Endothelial cell of umbilical vein (primary cell): ENCODE measurements at regions not wholly inside any gene's neighbourhood (a gene's known extent, or its start where the extent isn't known, plus 50 kb on each side); places are given as distances from the start of the nearest gene placed in this dataset.

ENCODE experiments used
- BruUV-seq: library from RNA; stranded (reverse); fragments of 400-500 nt; replicated peaks from 2 replicates; lab custom pipeline; 2021; lab: Mats Ljungman, UMichigan
- CTCF ChIA-PET: fragments of 300-600, 350-600 bp; sonication (Branson Sonifier 250); formaldehyde crosslinking; loops from one replicate; lab custom pipeline; 2021; ENCODE audit warnings: antibody characterized with exemption, inconsistent platforms; lab: Charles Lee
- POLR2A ChIA-PET: fragments of 300-600, 350-600 bp; sonication (Branson Sonifier 250); formaldehyde crosslinking; loops from one replicate; lab custom pipeline; 2021; ENCODE audit warnings: antibody characterized with exemption, inconsistent platforms; lab: Charles Lee
- DNase-seq: peaks from one replicate; pipeline ENCODE4 v3.0.0-alpha.2; 2011; ENCODE audit warnings: low read depth, low spot score
- FAIRE-seq: peaks from 2 replicates; lab custom pipeline; 2011; peaks lifted over from hg19 to GRCh38; lab: Jason Lieb, UNC
- H2AFZ ChIP-seq: 2 replicates; pipeline ENCODE4 v1.6.0; 2012; ENCODE audit warnings: low read depth, low read length, control low read depth, inconsistent platforms
- H3K27ac ChIP-seq: 2 replicates; pipeline ENCODE4 v1.5.1; 2011; ENCODE audit warnings: low read depth, mild to moderate bottlenecking, control low read depth, low read length, moderate library complexity; ENCODE audit not compliant: insufficient read depth
- H3K27me3 ChIP-seq, 2 experiments: 2 replicates each; pipeline versions ENCODE4 v1.6.0 to v1.6.1; 2011; ENCODE audit warnings: low read length in 2 of 2, mixed read lengths in 1 of 2; ENCODE audit not compliant: control insufficient read depth in 2 of 2, insufficient read depth in 2 of 2
- H3K36me3 ChIP-seq, 2 experiments: 2 replicates in 1 of 2; 3 replicates in 1 of 2; pipeline ENCODE4 v1.5.1; 2011; ENCODE audit warnings: low read length in 2 of 2, mild to moderate bottlenecking in 1 of 2, moderate library complexity in 1 of 2; ENCODE audit not compliant: control insufficient read depth in 2 of 2, insufficient read depth in 2 of 2; ENCODE audit errors: extremely low read depth in 1 of 2
- H3K4me1 ChIP-seq: 3 replicates; pipeline ENCODE4 v1.5.1; 2011; ENCODE audit warnings: mild to moderate bottlenecking, low read length; ENCODE audit not compliant: control insufficient read depth, insufficient read depth; ENCODE audit errors: extremely low read depth
- H3K4me2 ChIP-seq: 2 replicates; pipeline ENCODE4 v1.6.1; 2011; ENCODE audit warnings: low read length, control low read depth, mixed read lengths; ENCODE audit not compliant: insufficient read depth
- H3K4me3 ChIP-seq, 3 experiments: fragments of 200-600 bp in 1 of 3; sonication (generic), shearing (Covaris generic) in 1 of 3; replicated peaks in 1 of 3; 2 replicates each; pipeline ENCODE4 v1.5.1; 2011 to 2016; ENCODE audit warnings: control low read depth in 3 of 3, low read length in 3 of 3, mild to moderate bottlenecking in 2 of 3, inconsistent platforms in 1 of 3, low read depth in 1 of 3, moderate library complexity in 1 of 3; ENCODE audit not compliant: insufficient read depth in 1 of 3
- H3K79me2 ChIP-seq: 2 replicates; pipeline ENCODE4 v1.6.0; 2012; ENCODE audit warnings: low read length, inconsistent platforms; ENCODE audit not compliant: control insufficient read depth, insufficient read depth
- H3K9ac ChIP-seq: replicated peaks from 2 replicates; pipeline ENCODE3; 2011; ENCODE audit warnings: low read length, control low read depth; ENCODE audit not compliant: insufficient read depth; ENCODE audit errors: extremely low read depth
- H3K9me1 ChIP-seq: replicated peaks from 3 replicates; pipeline ENCODE4 v1.6.0; 2011; ENCODE audit warnings: mild to moderate bottlenecking, low read length; ENCODE audit not compliant: control insufficient read depth, insufficient read depth; ENCODE audit errors: extremely low read depth
- H3K9me3 ChIP-seq: replicated peaks from 2 replicates; pipeline ENCODE4 v1.5.1; 2012; ENCODE audit warnings: low read length, inconsistent platforms; ENCODE audit not compliant: control insufficient read depth, insufficient read depth
- H4K20me1 ChIP-seq: replicated peaks from 2 replicates; pipeline ENCODE3; 2011; ENCODE audit warnings: mild to moderate bottlenecking, low read length; ENCODE audit not compliant: control insufficient read depth, insufficient read depth; ENCODE audit errors: extremely low read depth
- EZH2 ChIP-seq: IDR thresholded peaks from 2 replicates; pipeline ENCODE4 v1.6.1; 2012; ENCODE audit warnings: borderline replicate concordance, low read depth, mild to moderate bottlenecking, moderate library complexity, low read length, inconsistent platforms; ENCODE audit not compliant: severe bottlenecking
- FOS ChIP-seq: IDR thresholded peaks from 2 replicates; pipeline ENCODE4 v1.6.1; 2011; ENCODE audit warnings: mild to moderate bottlenecking, low read length, moderate library complexity, borderline replicate concordance; ENCODE audit not compliant: insufficient read depth
- GATA2 ChIP-seq: IDR thresholded peaks from 2 replicates; pipeline ENCODE4 v1.7.0; 2011; ENCODE audit warnings: low read depth, mild to moderate bottlenecking, moderate library complexity, mixed read lengths, low read length; ENCODE audit not compliant: insufficient read length, insufficient read depth
- JUN ChIP-seq: IDR thresholded peaks from 2 replicates; pipeline ENCODE4 v1.6.1; 2011; ENCODE audit warnings: borderline replicate concordance, low read depth; ENCODE audit not compliant: insufficient read length, insufficient read depth
- MYC ChIP-seq: IDR thresholded peaks from one replicate; pipeline ENCODE4 v1.6.1; 2011; ENCODE audit warnings: mild to moderate bottlenecking, low read depth, low read length
- POLR2A ChIP-seq: IDR thresholded peaks from 2 replicates; pipeline ENCODE4 v1.6.1; 2012; ENCODE audit warnings: low read depth, mild to moderate bottlenecking, control low read depth, low read length
- POLR2AphosphoS5 ChIP-seq: IDR thresholded peaks from 2 replicates; pipeline ENCODE4 v1.6.1; 2012; ENCODE audit warnings: low read depth, mild to moderate bottlenecking, control low read depth, low read length, moderate library complexity; ENCODE audit not compliant: insufficient read depth
- dilution Hi-C: fragments of 300-500 bp; cut with MboI; formaldehyde crosslinking; loops from one replicate; pipeline ENCODE4 v1.15.0; 2019; ENCODE audit warnings: low sequenced_read_pairs; ENCODE audit not compliant: extremely low pct_ligation_motif_present
- intact Hi-C: fragments of 100-400 bp; cut with micrococcal nuclease; formaldehyde crosslinking; loops from one replicate; pipeline ENCODE4 v1.10.0; 2022
- TF ChIP-seq, protein P1 (sequence below), 2 donors: IDR thresholded peaks; 1 replicate in 1 of 2; 2 replicates in 1 of 2; pipeline ENCODE4 v1.5.1; 2011; ENCODE audit warnings: low read length in 2 of 2, mild to moderate bottlenecking in 2 of 2, moderate library complexity in 2 of 2, control low read depth in 1 of 2, inconsistent platforms in 1 of 2, low read depth in 1 of 2; ENCODE audit not compliant: insufficient read depth in 1 of 2; ENCODE audit errors: extremely low read depth in 1 of 2
- TF ChIP-seq, protein P2 (sequence below): IDR thresholded peaks from 2 replicates; pipeline ENCODE4 v1.6.1; 2011; ENCODE audit not compliant: insufficient read depth, insufficient read length

- intact Hi-C loops (no loop called here), dilution Hi-C loops (no loop called here)
- no peaks in the 10 kb centered on the region for H3K4me1 ChIP-seq
- no peaks in the 10 kb centered on the region for H3K9me1 ChIP-seq
- TF ChIP-seq EZH2 (no peak), POLR2AphosphoS5 (no peak), JUN (no peak), MYC (no peak), FOS (no peak), POLR2A (no peak), GATA2 (no peak)
- TF ChIP-seq, protein P1, sequence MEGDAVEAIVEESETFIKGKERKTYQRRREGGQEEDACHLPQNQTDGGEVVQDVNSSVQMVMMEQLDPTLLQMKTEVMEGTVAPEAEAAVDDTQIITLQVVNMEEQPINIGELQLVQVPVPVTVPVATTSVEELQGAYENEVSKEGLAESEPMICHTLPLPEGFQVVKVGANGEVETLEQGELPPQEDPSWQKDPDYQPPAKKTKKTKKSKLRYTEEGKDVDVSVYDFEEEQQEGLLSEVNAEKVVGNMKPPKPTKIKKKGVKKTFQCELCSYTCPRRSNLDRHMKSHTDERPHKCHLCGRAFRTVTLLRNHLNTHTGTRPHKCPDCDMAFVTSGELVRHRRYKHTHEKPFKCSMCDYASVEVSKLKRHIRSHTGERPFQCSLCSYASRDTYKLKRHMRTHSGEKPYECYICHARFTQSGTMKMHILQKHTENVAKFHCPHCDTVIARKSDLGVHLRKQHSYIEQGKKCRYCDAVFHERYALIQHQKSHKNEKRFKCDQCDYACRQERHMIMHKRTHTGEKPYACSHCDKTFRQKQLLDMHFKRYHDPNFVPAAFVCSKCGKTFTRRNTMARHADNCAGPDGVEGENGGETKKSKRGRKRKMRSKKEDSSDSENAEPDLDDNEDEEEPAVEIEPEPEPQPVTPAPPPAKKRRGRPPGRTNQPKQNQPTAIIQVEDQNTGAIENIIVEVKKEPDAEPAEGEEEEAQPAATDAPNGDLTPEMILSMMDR (IDR thresholded peaks at IDR 0.05; ENCODE audit: extremely low read depth in 1 of 2, insufficient read depth in 1 of 2, low read depth in 1 of 2, low read length in 2 of 2): no peak
- TF ChIP-seq, protein P2, sequence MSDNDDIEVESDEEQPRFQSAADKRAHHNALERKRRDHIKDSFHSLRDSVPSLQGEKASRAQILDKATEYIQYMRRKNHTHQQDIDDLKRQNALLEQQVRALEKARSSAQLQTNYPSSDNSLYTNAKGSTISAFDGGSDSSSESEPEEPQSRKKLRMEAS: no peak
- H3K4me2 ChIP-seq: no peak overlapping the region
- no TSS peak for BruUV-seq
- no peaks in the 10 kb centered on the region for H3K9me3 ChIP-seq
- H3K4me3 ChIP-seq: no peak overlapping the region
- CTCF ChIA-PET: no interaction called here
- DNase-seq: no peak
- POLR2A ChIA-PET: no interaction called here
- H3K27me3 ChIP-seq: no peaks in the 10 kb centered on the region
- H3K27ac ChIP-seq: no peak overlapping the region
- no peak overlapping the region for H3K9ac ChIP-seq
- no peaks in the 10 kb centered on the region for H4K20me1 ChIP-seq
- no peaks in the 10 kb centered on the region for H3K36me3 ChIP-seq
- H3K79me2 ChIP-seq: no peaks in the 10 kb centered on the region
- no peak overlapping the region for H2AFZ ChIP-seq
- no peak for FAIRE-seq
Observed at GRCh38 chr7:113306302-113306701, 187.9 kb upstream of the SMIM30 start.
